Uterus (tissue), 3 donors: ENCODE measurements at regions not wholly inside any gene's neighbourhood (a gene's known extent, or its start where the extent isn't known, plus 50 kb on each side); places are given as distances from the start of the nearest gene placed in this dataset.
"Not testable (repeated sequence)": the region's sequence is repeated elsewhere in the genome, so short reads cannot be mapped to it uniquely, and the experiment has no call there.

Experiments used
- DNase-seq, 2 donors: peaks; one replicate each; pipeline ENCODE4 v3.0.0-alpha.2; 2019 to 2020
- H3K27ac ChIP-seq, 2 donors: fragments of 200-600 bp; sonication (generic); 1 replicate in 1 of 2; 2 replicates in 1 of 2; pipeline ENCODE4 v1.5.1; 2016 to 2018
- H3K27me3 ChIP-seq, 2 donors: fragments of 200-600 bp; sonication (generic); one replicate each; pipeline ENCODE4 v1.5.1; 2018 to 2019; ENCODE audit warnings: control low read depth in 1 of 2
- H3K36me3 ChIP-seq, 2 donors: fragments of 200-600 bp; sonication (generic); one replicate each; pipeline ENCODE4 v1.5.1; 2019; ENCODE audit warnings: control low read depth in 1 of 2
- H3K4me1 ChIP-seq, 2 donors: fragments of 200-600 bp; sonication (generic); one replicate each; pipeline ENCODE4 v1.5.1; 2018 to 2019; ENCODE audit warnings: control low read depth in 1 of 2
- H3K4me3 ChIP-seq, 2 donors: fragments of 200-600 bp; sonication (generic); 1 replicate in 1 of 2; 2 replicates in 1 of 2; pipeline ENCODE4 v1.5.1; 2018 to 2019; ENCODE audit warnings: mild to moderate bottlenecking in 1 of 2
- H3K9me3 ChIP-seq, 2 donors: fragments of 200-600 bp; sonication (generic); one replicate each; pipeline ENCODE4 v1.5.1; 2019; ENCODE audit warnings: control low read depth in 1 of 2
- POLR2A ChIP-seq, 2 donors: fragments of 450-650 bp; IDR thresholded peaks; one replicate each; pipeline ENCODE4 v1.6.1; 2016; ENCODE audit warnings: antibody characterized with exemption in 2 of 2, mild to moderate bottlenecking in 1 of 2, moderate library complexity in 1 of 2
- intact Hi-C: fragments of 100-400 bp; cut with DNase I; formaldehyde crosslinking; loops from one replicate; pipeline ENCODE4 v1.15.1; 2023; ENCODE audit warnings: low total_unique reads
- TF ChIP-seq, protein P1 (sequence below), 4 experiments: fragments of 200-600 bp in 2 of 4; fragments of 450-650 bp in 2 of 4; sonication (generic) in 2 of 4; IDR thresholded peaks; one replicate each; pipeline ENCODE4 v1.5.1; 2016 to 2019; ENCODE audit warnings: antibody characterized with exemption in 4 of 4, mild to moderate bottlenecking in 2 of 4, moderate library complexity in 1 of 4
- donor health status: DM: yes; HTN: yes; CAD: no.

DNA sequence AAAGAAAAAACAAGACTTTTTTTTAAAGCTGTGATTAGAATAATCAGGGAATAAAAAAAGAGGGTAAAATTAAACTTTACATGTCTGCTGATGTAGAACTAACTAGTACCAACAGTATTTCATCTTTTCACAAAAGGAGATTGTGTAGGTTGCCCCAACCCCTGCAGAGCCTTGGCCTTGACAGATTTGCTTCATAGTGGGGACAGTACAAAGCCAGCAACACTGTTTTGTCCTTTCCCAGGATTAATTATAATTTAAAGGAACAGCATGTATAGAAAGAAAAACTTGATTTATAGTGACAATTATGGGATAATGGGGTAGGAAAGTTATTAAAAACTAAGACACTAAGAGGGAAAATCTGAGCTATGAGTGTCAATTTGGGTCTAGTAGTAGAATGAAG lies 604.0 kb downstream of the GALC start:
- no peaks in the 10 kb centered on the region for H3K27me3 ChIP-seq
- no peak overlapping the region for H3K4me3 ChIP-seq
- H3K4me1 ChIP-seq: peaks cover 0 to 9% of the 10 kb centered on the region in 2 donors
- TF ChIP-seq, protein P1, sequence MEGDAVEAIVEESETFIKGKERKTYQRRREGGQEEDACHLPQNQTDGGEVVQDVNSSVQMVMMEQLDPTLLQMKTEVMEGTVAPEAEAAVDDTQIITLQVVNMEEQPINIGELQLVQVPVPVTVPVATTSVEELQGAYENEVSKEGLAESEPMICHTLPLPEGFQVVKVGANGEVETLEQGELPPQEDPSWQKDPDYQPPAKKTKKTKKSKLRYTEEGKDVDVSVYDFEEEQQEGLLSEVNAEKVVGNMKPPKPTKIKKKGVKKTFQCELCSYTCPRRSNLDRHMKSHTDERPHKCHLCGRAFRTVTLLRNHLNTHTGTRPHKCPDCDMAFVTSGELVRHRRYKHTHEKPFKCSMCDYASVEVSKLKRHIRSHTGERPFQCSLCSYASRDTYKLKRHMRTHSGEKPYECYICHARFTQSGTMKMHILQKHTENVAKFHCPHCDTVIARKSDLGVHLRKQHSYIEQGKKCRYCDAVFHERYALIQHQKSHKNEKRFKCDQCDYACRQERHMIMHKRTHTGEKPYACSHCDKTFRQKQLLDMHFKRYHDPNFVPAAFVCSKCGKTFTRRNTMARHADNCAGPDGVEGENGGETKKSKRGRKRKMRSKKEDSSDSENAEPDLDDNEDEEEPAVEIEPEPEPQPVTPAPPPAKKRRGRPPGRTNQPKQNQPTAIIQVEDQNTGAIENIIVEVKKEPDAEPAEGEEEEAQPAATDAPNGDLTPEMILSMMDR (IDR thresholded peaks at IDR 0.05): no peak
- TF ChIP-seq POLR2A (IDR thresholded peaks at IDR 0.05): no peak
- intact Hi-C loops: no loop called here
- no peaks in the 10 kb centered on the region for H3K36me3 ChIP-seq
- no peak for DNase-seq
- H3K27ac ChIP-seq: no peak overlapping the region
- no peaks in the 10 kb centered on the region for H3K9me3 ChIP-seq

DNA sequence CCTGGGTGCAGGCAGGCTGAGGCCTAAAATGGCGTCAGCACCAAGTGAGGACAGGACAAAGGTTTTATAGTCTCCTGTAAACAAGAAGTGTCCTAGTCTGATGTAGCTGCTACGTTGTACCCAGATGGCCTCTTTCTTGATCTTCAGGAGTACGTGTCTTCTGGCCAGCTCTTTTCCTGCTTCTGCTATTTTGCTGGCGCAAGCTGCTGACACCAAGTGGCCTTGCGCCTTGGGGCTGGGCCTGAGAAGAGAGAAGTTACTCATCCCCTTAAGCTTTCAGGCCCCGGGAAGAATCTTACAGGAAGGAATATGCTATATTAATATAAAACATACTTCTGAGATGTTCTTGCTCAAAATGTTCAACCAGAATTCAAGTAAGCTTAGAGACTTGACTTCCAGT lies 605.2 kb downstream of the GALC start:
- no peaks in the 10 kb centered on the region for H3K9me3 ChIP-seq
- no peak overlapping the region for H3K27ac ChIP-seq
- no peak overlapping the region for H3K4me3 ChIP-seq
- no peak for DNase-seq
- H3K27me3 ChIP-seq: no peaks in the 10 kb centered on the region
- no peak for TF ChIP-seq POLR2A (IDR thresholded peaks at IDR 0.05)
- TF ChIP-seq, protein P1 (IDR thresholded peaks at IDR 0.05): no peak
- peaks cover 0 to 9% of the 10 kb centered on the region in 2 donors for H3K4me1 ChIP-seq
- no peaks in the 10 kb centered on the region for H3K36me3 ChIP-seq
- intact Hi-C loops: no loop called here

DNA sequence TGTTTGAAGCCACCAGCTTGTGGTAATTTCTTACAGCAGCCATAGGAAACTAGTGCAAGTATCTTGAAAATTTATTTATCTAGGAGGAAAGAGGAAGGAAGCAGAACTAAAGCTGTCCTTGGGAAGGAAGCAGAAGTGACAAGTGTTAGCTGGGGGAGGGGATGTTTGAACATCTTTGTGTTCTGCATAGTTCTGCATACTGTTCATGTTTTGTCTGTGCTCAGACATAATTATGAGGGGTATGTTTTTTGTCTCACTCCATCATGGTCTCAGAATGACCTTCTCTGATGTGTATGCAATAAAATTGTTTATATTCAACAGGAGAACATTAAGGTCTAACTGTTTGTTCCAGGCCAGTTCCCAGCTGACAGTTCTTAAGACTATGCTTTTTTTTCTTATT lies 606.5 kb downstream of the GALC start:
- intact Hi-C loops: no loop called here
- TF ChIP-seq, protein P1 (IDR thresholded peaks at IDR 0.05): no peak
- H3K27ac ChIP-seq: peak overlapping the region; percentile 37 to 72

DNA sequence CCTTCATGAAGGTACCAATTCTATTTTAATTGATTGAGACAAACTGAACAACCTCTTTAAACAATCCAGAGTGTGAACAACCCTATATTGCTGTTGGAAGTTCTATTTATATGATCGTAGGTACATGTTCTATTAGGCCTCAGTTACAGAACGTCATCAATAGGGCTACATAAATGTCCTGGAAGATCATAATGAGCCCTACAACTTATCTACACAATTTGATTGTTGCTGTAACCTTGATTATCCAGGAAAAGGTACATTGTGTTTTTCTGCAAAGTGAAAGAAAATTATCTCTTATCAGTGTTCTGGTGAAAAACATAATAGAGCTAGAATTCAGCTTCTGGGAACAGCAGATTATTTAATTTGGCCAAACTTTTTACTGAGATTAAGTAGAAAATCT lies 612.9 kb downstream of the GALC start:
- intact Hi-C loops: no loop called here
- H3K27ac ChIP-seq: no peak overlapping the region
- no peaks in the 10 kb centered on the region for H3K27me3 ChIP-seq
- TF ChIP-seq, protein P1 (IDR thresholded peaks at IDR 0.05): no peak
- no peak for TF ChIP-seq POLR2A (IDR thresholded peaks at IDR 0.05)
- H3K4me3 ChIP-seq: no peak overlapping the region
- H3K9me3 ChIP-seq: no peaks in the 10 kb centered on the region
- no peaks in the 10 kb centered on the region for H3K4me1 ChIP-seq
- H3K36me3 ChIP-seq: no peaks in the 10 kb centered on the region
- no peak for DNase-seq

More for the DNA sequence above, 606.5 kb downstream of the GALC start:
- Histone ChIP-seq H3K36me3 (no peaks in the 10 kb centered on the region), H3K27me3 (no peaks in the 10 kb centered on the region), H3K9me3 (no peaks in the 10 kb centered on the region), H3K4me3 (no peak overlapping the region), H3K4me1 (peaks cover 0 to 9% of the 10 kb centered on the region in 2 donors)
- DNase-seq: no peak

DNA sequence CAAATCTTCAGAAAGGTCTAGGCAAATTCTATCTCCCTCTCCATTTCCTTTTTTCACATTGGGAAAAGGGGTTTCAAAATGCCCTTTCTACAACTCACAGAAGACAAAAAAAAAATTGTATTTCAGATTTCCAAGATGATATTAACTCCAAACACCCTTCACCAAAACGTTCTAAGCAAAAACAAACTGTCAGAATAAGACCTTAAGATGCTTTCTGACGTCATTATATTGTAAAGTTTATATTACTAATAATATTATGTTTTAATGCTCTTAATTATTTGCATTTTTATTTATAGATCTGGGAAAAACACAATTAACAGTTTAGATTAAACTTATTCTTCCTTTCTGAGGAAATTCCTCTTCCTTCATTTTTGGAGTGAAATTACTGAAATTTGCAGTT lies 624.2 kb downstream of the GALC start:
- H3K9me3 ChIP-seq: no peaks in the 10 kb centered on the region
- no peak overlapping the region for H3K4me3 ChIP-seq
- H3K4me1 ChIP-seq: no peaks in the 10 kb centered on the region
- TF ChIP-seq, protein P1 (IDR thresholded peaks at IDR 0.05): no peak
- no peak for TF ChIP-seq POLR2A (IDR thresholded peaks at IDR 0.05)
- intact Hi-C loops: no loop called here
- no peak for DNase-seq
- no peak overlapping the region for H3K27ac ChIP-seq
- no peaks in the 10 kb centered on the region for H3K36me3 ChIP-seq
- no peaks in the 10 kb centered on the region for H3K27me3 ChIP-seq

DNA sequence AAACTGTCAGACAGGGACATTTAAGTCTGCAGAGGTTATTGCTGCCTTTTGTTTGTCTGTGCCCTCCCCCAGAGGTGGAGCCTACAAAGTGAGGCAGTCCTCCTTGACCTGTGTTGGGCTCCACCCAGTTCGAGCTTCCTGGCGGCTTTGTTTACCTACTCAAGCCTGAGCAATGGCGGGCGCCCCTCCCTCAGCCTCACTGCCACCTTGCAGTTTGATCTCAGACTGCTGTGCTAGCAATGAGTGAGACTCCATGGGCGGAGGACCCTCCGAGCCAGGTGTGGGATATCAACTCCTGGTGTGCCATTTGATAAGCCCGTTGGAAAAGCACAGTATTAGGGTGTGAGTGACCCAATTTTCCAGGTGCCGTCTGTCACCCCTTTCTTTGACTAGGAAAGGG lies 632.7 kb downstream of the GALC start:
- intact Hi-C loops, H3K27ac ChIP-seq, H3K36me3 ChIP-seq, H3K9me3 ChIP-seq, H3K4me3 ChIP-seq, DNase-seq, H3K4me1 ChIP-seq, H3K27me3 ChIP-seq: not testable (repeated sequence)
